Neural progenitor cell (in vitro differentiated cells): ENCODE measurements at regions not wholly inside any gene's neighbourhood (a gene's known extent, or its start where the extent isn't known, plus 50 kb on each side); places are given as distances from the start of the nearest gene placed in this dataset. TPM values are rescaled to one million over a fixed set of nuclear protein-coding genes. Genes with fewer than 3 reads are reported as not detected.

ENCODE experiments used
- DNase-seq: peaks from one replicate; pipeline ENCODE4 v3.0.0-alpha.2; 2016; ENCODE audit warnings: low spot score
- H2AFZ ChIP-seq: fragments of 200-600 bp; sonication (generic); replicated peaks from 2 replicates; pipeline ENCODE4 v1.6.1; 2016; ENCODE audit warnings: antibody characterized with exemption
- H3F3A ChIP-seq: fragments of 200-600 bp; sonication (generic); 2 replicates; pipeline ENCODE4 v1.6.1; 2016; ENCODE audit warnings: antibody characterized with exemption, low read depth
- H3K27ac ChIP-seq: fragments of 200-600 bp; sonication (generic); 2 replicates; pipeline ENCODE4 v1.5.1; 2016; ENCODE audit warnings: mild to moderate bottlenecking
- H3K27me3 ChIP-seq: fragments of 200-600 bp; sonication (generic); 2 replicates; pipeline ENCODE4 v1.6.1; 2016; ENCODE audit warnings: mild to moderate bottlenecking, moderate library complexity
- H3K36me3 ChIP-seq: fragments of 200-600 bp; sonication (generic); 2 replicates; pipeline ENCODE4 v1.5.1; 2016
- H3K4me1 ChIP-seq: fragments of 200-600 bp; sonication (generic); 2 replicates; pipeline ENCODE4 v1.6.1; 2016; ENCODE audit warnings: mixed run types
- H3K4me2 ChIP-seq: fragments of 200-600 bp; sonication (generic); 2 replicates; pipeline ENCODE4 v1.6.1; 2016
- H3K4me3 ChIP-seq: fragments of 200-600 bp; sonication (generic); 2 replicates; pipeline ENCODE4 v1.5.1; 2016
- H3K79me2 ChIP-seq: fragments of 200-600 bp; sonication (generic); 2 replicates; pipeline ENCODE4 v1.6.1; 2016; ENCODE audit warnings: low read depth
- H3K9ac ChIP-seq: fragments of 200-600 bp; sonication (generic); 2 replicates; pipeline ENCODE4 v1.6.1; 2016
- H3K9me3 ChIP-seq: fragments of 200-600 bp; sonication (generic); 2 replicates; pipeline ENCODE4 v1.5.1; 2016; ENCODE audit warnings: low read depth
- H4K20me1 ChIP-seq: fragments of 200-600 bp; sonication (generic); 2 replicates; pipeline ENCODE4 v1.6.1; 2016; ENCODE audit warnings: low read depth
- H3K27ac Mint-ChIP-seq: 3 replicates; pipeline ENCODE4 v1.8.0; 2021; ENCODE audit warnings: mixed read lengths
- H3K27me3 Mint-ChIP-seq: 2 replicates; pipeline ENCODE4 v1.8.0; 2022; ENCODE audit warnings: low read depth, mild to moderate bottlenecking, inconsistent platforms, moderate library complexity, mixed read lengths; ENCODE audit not compliant: insufficient read depth
- H3K36me3 Mint-ChIP-seq: 3 replicates; pipeline ENCODE4 v1.8.0; 2021; ENCODE audit warnings: mixed read lengths
- H3K4me1 Mint-ChIP-seq: 3 replicates; pipeline ENCODE4 v1.8.0; 2021; ENCODE audit warnings: mixed read lengths
- H3K4me3 Mint-ChIP-seq: 3 replicates; pipeline ENCODE4 v1.8.0; 2021; ENCODE audit warnings: mild to moderate bottlenecking, moderate library complexity, mixed read lengths
- H3K9me3 Mint-ChIP-seq: 3 replicates; pipeline ENCODE4 v1.8.0; 2020; ENCODE audit warnings: mixed read lengths
- CTCF ChIP-seq: fragments of 200-600 bp; sonication (generic); IDR thresholded peaks from 2 replicates; pipeline ENCODE4 v1.5.1; 2017; ENCODE audit warnings: antibody characterized with exemption, mild to moderate bottlenecking
- EZH2 ChIP-seq: fragments of 200-600 bp; sonication (generic); IDR thresholded peaks from 2 replicates; pipeline ENCODE4 v1.6.1; 2017; ENCODE audit warnings: antibody characterized with exemption, mild to moderate bottlenecking, moderate library complexity
- EZH2phosphoT487 ChIP-seq: fragments of 200-600 bp; sonication (generic); IDR thresholded peaks from 2 replicates; pipeline ENCODE4 v1.6.1; 2017; ENCODE audit warnings: antibody characterized with exemption
- small RNA-seq: library from RNA; depleted of rRNA; stranded (forward); fragments of <200 nt; gene quantifications from one replicate; pipeline ENCODE3, GENCODE V24; 2015

- H3K4me3 Mint-ChIP-seq = no peak overlapping the region
- peaks cover 8% of the 10 kb centered on the region for H3K27me3 ChIP-seq
- H3K4me2 ChIP-seq = no peak overlapping the region
- no peaks in the 10 kb centered on the region for H3K4me1 Mint-ChIP-seq
- no peak overlapping the region for H3K27ac ChIP-seq
- no peak for DNase-seq
- no peaks in the 10 kb centered on the region for H3K79me2 ChIP-seq
- H3K9ac ChIP-seq = no peak overlapping the region
- H3K36me3 Mint-ChIP-seq = no peaks in the 10 kb centered on the region
- H3K4me3 ChIP-seq = no peak overlapping the region
- TF ChIP-seq EZH2phosphoT487 = no peak
- TF ChIP-seq CTCF = no peak
- no peak for TF ChIP-seq EZH2
- H3K9me3 Mint-ChIP-seq = no peaks in the 10 kb centered on the region
- H3K9me3 ChIP-seq = no peaks in the 10 kb centered on the region
- H3K4me1 ChIP-seq = no peaks in the 10 kb centered on the region
- no peaks in the 10 kb centered on the region for H3K36me3 ChIP-seq
- H4K20me1 ChIP-seq = no peaks in the 10 kb centered on the region
- peaks cover 7% of the 10 kb centered on the region for H3K27me3 Mint-ChIP-seq
- H3K27ac Mint-ChIP-seq = no peak overlapping the region
- no peak overlapping the region for H2AFZ ChIP-seq
- no peaks in the 10 kb centered on the region for H3F3A ChIP-seq
Measured at GRCh38 chr20:43241057-43241702, 51.5 kb upstream of the PTPRT start.

Small RNA genes in the stretch of these regions (small RNA-seq; reads per million reads assigned to genes)
- gene RF00426 = not detected
